ENCODE measurements at regions not wholly inside any gene's neighbourhood (a gene's known extent, or its start where the extent isn't known, plus 50 kb on each side); places are given as distances from the start of the nearest gene placed in this dataset.

- H3K4me1 ChIP-seq (ENCODE audit: control insufficient read depth, insufficient read depth, low read length) = no peaks in the 10 kb centered on the region
- ChIA-PET POLR2A (no interaction called here), RAD21 (ENCODE audit: unreplicated experiment) (no interaction called here), SMC1A (ENCODE audit: uncharacterized antibody, unreplicated experiment) (interaction anchor here (1.6 kb wide), 1 partner anchor 9 kb away, joined by 6 read pairs; no protein-coding TSS in a partner anchor), CTCF (interaction anchor here (1.6 kb wide), 1 partner anchor 10 kb away, joined by 4 read pairs; no protein-coding TSS in a partner anchor)
- no peak overlapping the region for H3K27ac ChIP-seq (ENCODE audit: control insufficient read depth, insufficient read depth)
- ATAC-seq = no peak
- no peaks in the 10 kb centered on the region for H3K36me3 ChIP-seq (ENCODE audit: control insufficient read depth in 2 of 2, insufficient read depth in 2 of 2, low read length in 1 of 2)
- no peak for DNase-seq (ENCODE audit: low read depth, low spot score)
- in situ Hi-C loops (cut with MboI) = no loop called here
- no peak for FAIRE-seq
- H3K27me3 ChIP-seq (replicated peaks in 1 of 2; ENCODE audit: control insufficient read depth in 2 of 2, insufficient read depth in 2 of 2, low read length in 1 of 2) = no peaks in the 10 kb centered on the region; a peak in 1 of 4 replicates
- no TSS peak for BruUV-seq (replicated peaks)
- H3K9ac ChIP-seq (ENCODE audit: control insufficient read depth, insufficient read depth, low read length) = no peak overlapping the region
- WGBS (ENCODE audit: insufficient coverage, insufficient replicate concordance, low lambda C conversion rate, missing lambda C conversion rate) = 0% methylated on average over 1 of the region's 1 CpG
- intact Hi-C loops (cut with micrococcal nuclease; ENCODE audit: unreplicated experiment) = no loop called here
- H2AFZ ChIP-seq (ENCODE audit: control insufficient read depth, low read depth, low read length) = no peak overlapping the region
- no peak for TF ChIP-seq CREM (IDR thresholded peaks at IDR 0.05; ENCODE audit: low read depth)
- TF ChIP-seq BMI1 (IDR thresholded peaks at IDR 0.05; ENCODE audit: borderline replicate concordance) = no peak
- no peak for TF ChIP-seq FOS (IDR thresholded peaks at IDR 0.05; ENCODE audit: borderline replicate concordance, extremely low read depth, insufficient read length)
- no peak for TF ChIP-seq RAD21 (IDR thresholded peaks at IDR 0.05; ENCODE audit: insufficient read depth, low read depth, low read length)
- no peak overlapping the region for H3K4me2 ChIP-seq (ENCODE audit: control insufficient read depth, insufficient read depth)
- H4K20me1 ChIP-seq (ENCODE audit: control insufficient read depth, insufficient read depth) = no peaks in the 10 kb centered on the region
- H3K79me2 ChIP-seq (ENCODE audit: control insufficient read depth, insufficient read depth, low read length) = no peaks in the 10 kb centered on the region
- no peak overlapping the region for H3K4me3 ChIP-seq
- no peaks in the 10 kb centered on the region for H3K9me3 ChIP-seq (replicated peaks; ENCODE audit: control insufficient read depth, insufficient read depth, low read length)
These were observed 1324.2 kb downstream of the TECRL start for GRCh38 chr4:63085091-63085490.

GRCh38 chr4:63080934-63081333, 1328.3 kb downstream of the TECRL start:
- ChIA-PET POLR2A (no interaction called here), CTCF (no interaction called here), RAD21 (ENCODE audit: unreplicated experiment) (interaction anchor here (1.0 kb wide), 1 partner anchor 13 kb away, joined by 3 read pairs; no protein-coding TSS in a partner anchor), SMC1A (ENCODE audit: uncharacterized antibody, unreplicated experiment) (no interaction called here)
- H3K79me2 ChIP-seq (ENCODE audit: control insufficient read depth, insufficient read depth, low read length) = no peaks in the 10 kb centered on the region
- ATAC-seq (no peak), FAIRE-seq (no peak), DNase-seq (ENCODE audit: low read depth, low spot score) (no peak)
- no peak overlapping the region for H3K4me2 ChIP-seq (ENCODE audit: control insufficient read depth, insufficient read depth)
- H3K4me3 ChIP-seq = no peak overlapping the region
- no peaks in the 10 kb centered on the region for H4K20me1 ChIP-seq (ENCODE audit: control insufficient read depth, insufficient read depth)
- no TSS peak for BruUV-seq (replicated peaks)
- H3K27me3 ChIP-seq (replicated peaks in 1 of 2; ENCODE audit: control insufficient read depth in 2 of 2, insufficient read depth in 2 of 2, low read length in 1 of 2) = no peaks in the 10 kb centered on the region; a peak in 1 of 4 replicates
- H3K4me1 ChIP-seq (ENCODE audit: control insufficient read depth, insufficient read depth, low read length) = no peaks in the 10 kb centered on the region
- in situ Hi-C loops (cut with MboI) (no loop called here), intact Hi-C loops (cut with micrococcal nuclease; ENCODE audit: unreplicated experiment) (no loop called here)
- no peak overlapping the region for H2AFZ ChIP-seq (ENCODE audit: control insufficient read depth, low read depth, low read length)
- H3K27ac ChIP-seq (ENCODE audit: control insufficient read depth, insufficient read depth) = no peak overlapping the region
- H3K9me3 ChIP-seq (replicated peaks; ENCODE audit: control insufficient read depth, insufficient read depth, low read length) = no peaks in the 10 kb centered on the region
- H3K9ac ChIP-seq (ENCODE audit: control insufficient read depth, insufficient read depth, low read length) = no peak overlapping the region
- TF ChIP-seq, protein P1, sequence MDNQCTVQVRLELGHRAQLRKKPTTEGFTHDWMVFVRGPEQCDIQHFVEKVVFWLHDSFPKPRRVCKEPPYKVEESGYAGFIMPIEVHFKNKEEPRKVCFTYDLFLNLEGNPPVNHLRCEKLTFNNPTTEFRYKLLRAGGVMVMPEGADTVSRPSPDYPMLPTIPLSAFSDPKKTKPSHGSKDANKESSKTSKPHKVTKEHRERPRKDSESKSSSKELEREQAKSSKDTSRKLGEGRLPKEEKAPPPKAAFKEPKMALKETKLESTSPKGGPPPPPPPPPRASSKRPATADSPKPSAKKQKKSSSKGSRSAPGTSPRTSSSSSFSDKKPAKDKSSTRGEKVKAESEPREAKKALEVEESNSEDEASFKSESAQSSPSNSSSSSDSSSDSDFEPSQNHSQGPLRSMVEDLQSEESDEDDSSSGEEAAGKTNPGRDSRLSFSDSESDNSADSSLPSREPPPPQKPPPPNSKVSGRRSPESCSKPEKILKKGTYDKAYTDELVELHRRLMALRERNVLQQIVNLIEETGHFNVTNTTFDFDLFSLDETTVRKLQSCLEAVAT (IDR thresholded peaks at IDR 0.05) = no peak
- no peak for TF ChIP-seq MXI1 (IDR thresholded peaks at IDR 0.05; ENCODE audit: low read depth, low read length)
- TF ChIP-seq CEBPZ (IDR thresholded peaks at IDR 0.05; ENCODE audit: low read depth, low read length) = no peak
- TF ChIP-seq MYC (IDR thresholded peaks at IDR 0.05; ENCODE audit: insufficient read depth, insufficient read length, insufficient replicate concordance, low read length, severe bottlenecking) = no peak
- TF ChIP-seq SMARCA5 (IDR thresholded peaks at IDR 0.05) = no peak
- TF ChIP-seq ETV6 (conservative IDR thresholded peaks at IDR 0.05 in 1 of 2, IDR thresholded peaks at IDR 0.05 in 1 of 2; ENCODE audit: borderline replicate concordance in 1 of 2, low read depth in 1 of 2) = no peak
- no peak for TF ChIP-seq IKZF2 (IDR thresholded peaks at IDR 0.05)
- TF ChIP-seq, protein P2, sequence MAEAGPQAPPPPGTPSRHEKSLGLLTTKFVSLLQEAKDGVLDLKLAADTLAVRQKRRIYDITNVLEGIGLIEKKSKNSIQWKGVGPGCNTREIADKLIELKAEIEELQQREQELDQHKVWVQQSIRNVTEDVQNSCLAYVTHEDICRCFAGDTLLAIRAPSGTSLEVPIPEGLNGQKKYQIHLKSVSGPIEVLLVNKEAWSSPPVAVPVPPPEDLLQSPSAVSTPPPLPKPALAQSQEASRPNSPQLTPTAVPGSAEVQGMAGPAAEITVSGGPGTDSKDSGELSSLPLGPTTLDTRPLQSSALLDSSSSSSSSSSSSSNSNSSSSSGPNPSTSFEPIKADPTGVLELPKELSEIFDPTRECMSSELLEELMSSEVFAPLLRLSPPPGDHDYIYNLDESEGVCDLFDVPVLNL (IDR thresholded peaks at IDR 0.05; ENCODE audit: low read depth, low read length) = no peak
- H3K36me3 ChIP-seq (ENCODE audit: control insufficient read depth in 2 of 2, insufficient read depth in 2 of 2, low read length in 1 of 2) = no peaks in the 10 kb centered on the region
- WGBS (ENCODE audit: insufficient coverage, insufficient replicate concordance, low lambda C conversion rate, missing lambda C conversion rate) = 8% methylated on average over 1 of the region's 1 CpG

All from GM12878 (cell line).